Tibial artery (tissue), 4 donors: ENCODE measurements at regions not wholly inside any gene's neighbourhood (a gene's known extent, or its start where the extent isn't known, plus 50 kb on each side); places are given as distances from the start of the nearest gene placed in this dataset.

Source experiments
- DNase-seq, 2 donors: peaks; one replicate each; pipeline ENCODE4 v3.0.0-alpha.2; 2019
- H3K27ac ChIP-seq, 2 donors: fragments of 200-600 bp; sonication (generic) in 1 of 2; 1 replicate in 1 of 2; 2 replicates in 1 of 2; pipeline ENCODE4 v1.5.1; 2018 to 2019; ENCODE audit warnings: mild to moderate bottlenecking in 1 of 2
- H3K27me3 ChIP-seq, 2 donors: fragments of 200-600 bp; sonication (generic) in 1 of 2; one replicate each; pipeline versions ENCODE4 v1.5.1 to v1.6.0; 2016 to 2019
- H3K36me3 ChIP-seq, 3 donors: fragments of 200-600 bp; sonication (generic) in 2 of 3; one replicate each; pipeline ENCODE4 v1.5.1; 2016 to 2019; ENCODE audit warnings: mild to moderate bottlenecking in 2 of 3
- H3K4me1 ChIP-seq, 4 donors: fragments of 200-600 bp; sonication (generic) in 2 of 4; 1 replicate in 3 of 4; 2 replicates in 1 of 4; pipeline ENCODE4 v1.5.1; 2016 to 2019
- H3K4me3 ChIP-seq, 2 donors: fragments of 200-600 bp; sonication (generic) in 1 of 2; 1 replicate in 1 of 2; 2 replicates in 1 of 2; pipeline ENCODE4 v1.5.1; 2018 to 2019; ENCODE audit warnings: mild to moderate bottlenecking in 2 of 2
- H3K9me3 ChIP-seq, 3 donors: fragments of 200-600 bp; sonication (generic) in 1 of 3; one replicate each; pipeline ENCODE4 v1.5.1; 2016 to 2019
- intact Hi-C: fragments of 100-400 bp; cut with DNase I; formaldehyde crosslinking; loops from one replicate; pipeline ENCODE4 v1.15.0; 2023; ENCODE audit warnings: low total_unique reads
- TF ChIP-seq, protein P1 (sequence below), 2 experiments: fragments of 200-600 bp in 1 of 2; fragments of 450-650 bp in 1 of 2; IDR thresholded peaks; one replicate each; pipeline ENCODE4 v1.5.1; 2017 to 2019; ENCODE audit warnings: antibody characterized with exemption in 2 of 2, mild to moderate bottlenecking in 1 of 2, moderate library complexity in 1 of 2

DNA sequence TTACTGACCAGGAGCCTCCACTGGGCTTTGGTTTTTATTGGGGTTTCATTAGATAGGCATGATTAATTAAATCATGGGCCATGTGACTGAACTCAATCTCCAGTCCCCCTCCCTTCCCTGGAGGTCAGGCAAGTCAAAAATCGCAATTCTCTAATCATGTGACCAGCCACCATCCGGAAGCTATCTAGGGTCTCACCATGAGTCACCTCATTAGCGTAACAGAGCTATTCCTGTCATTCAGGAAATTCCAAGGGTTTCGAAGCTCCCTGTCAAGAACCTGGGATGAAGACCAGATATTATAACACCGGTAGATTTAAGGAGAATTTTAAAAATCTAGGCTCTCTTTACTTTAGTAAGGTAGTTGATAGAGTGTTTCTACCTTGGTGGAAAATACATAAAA is 180.3 kb upstream of the TCF4 start:
- no peak overlapping the region for H3K27ac ChIP-seq
- H3K9me3 ChIP-seq, result no peaks in the 10 kb centered on the region
- no peak for DNase-seq
- no peaks in the 10 kb centered on the region for H3K36me3 ChIP-seq
- H3K4me3 ChIP-seq, result no peak overlapping the region
- no peaks in the 10 kb centered on the region for H3K27me3 ChIP-seq
- TF ChIP-seq, protein P1, sequence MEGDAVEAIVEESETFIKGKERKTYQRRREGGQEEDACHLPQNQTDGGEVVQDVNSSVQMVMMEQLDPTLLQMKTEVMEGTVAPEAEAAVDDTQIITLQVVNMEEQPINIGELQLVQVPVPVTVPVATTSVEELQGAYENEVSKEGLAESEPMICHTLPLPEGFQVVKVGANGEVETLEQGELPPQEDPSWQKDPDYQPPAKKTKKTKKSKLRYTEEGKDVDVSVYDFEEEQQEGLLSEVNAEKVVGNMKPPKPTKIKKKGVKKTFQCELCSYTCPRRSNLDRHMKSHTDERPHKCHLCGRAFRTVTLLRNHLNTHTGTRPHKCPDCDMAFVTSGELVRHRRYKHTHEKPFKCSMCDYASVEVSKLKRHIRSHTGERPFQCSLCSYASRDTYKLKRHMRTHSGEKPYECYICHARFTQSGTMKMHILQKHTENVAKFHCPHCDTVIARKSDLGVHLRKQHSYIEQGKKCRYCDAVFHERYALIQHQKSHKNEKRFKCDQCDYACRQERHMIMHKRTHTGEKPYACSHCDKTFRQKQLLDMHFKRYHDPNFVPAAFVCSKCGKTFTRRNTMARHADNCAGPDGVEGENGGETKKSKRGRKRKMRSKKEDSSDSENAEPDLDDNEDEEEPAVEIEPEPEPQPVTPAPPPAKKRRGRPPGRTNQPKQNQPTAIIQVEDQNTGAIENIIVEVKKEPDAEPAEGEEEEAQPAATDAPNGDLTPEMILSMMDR (IDR thresholded peaks at IDR 0.05), result no peak
- intact Hi-C loops, result no loop called here
- no peaks in the 10 kb centered on the region for H3K4me1 ChIP-seq

DNA sequence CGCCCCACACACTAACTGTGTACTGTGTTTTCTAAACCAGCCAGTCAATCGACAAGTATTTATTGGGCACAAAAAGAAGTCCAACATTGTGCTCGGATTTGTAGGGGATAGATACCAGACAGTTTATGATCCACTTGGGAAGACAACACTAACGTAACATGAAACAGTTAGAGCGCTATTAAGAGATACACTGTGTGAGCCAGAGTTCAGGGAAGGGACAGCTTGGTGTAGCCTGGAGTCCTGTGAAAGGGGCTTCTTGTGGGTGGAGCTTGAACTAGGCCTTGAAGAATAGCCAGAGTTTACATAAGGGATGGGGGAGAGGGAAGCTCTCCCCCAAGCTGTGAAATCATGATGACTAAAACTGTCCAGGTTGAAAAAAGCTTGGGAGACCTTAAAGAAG is 176.4 kb upstream of the TCF4 start:
- Histone ChIP-seq H3K4me1 (no peaks in the 10 kb centered on the region), H3K27me3 (no peaks in the 10 kb centered on the region), H3K9me3 (no peaks in the 10 kb centered on the region), H3K4me3 (no peak overlapping the region), H3K27ac (no peak overlapping the region), H3K36me3 (no peaks in the 10 kb centered on the region)
- intact Hi-C loops, result no loop called here
- TF ChIP-seq, protein P1 (IDR thresholded peaks at IDR 0.05), result no peak
- DNase-seq, result no peak

DNA sequence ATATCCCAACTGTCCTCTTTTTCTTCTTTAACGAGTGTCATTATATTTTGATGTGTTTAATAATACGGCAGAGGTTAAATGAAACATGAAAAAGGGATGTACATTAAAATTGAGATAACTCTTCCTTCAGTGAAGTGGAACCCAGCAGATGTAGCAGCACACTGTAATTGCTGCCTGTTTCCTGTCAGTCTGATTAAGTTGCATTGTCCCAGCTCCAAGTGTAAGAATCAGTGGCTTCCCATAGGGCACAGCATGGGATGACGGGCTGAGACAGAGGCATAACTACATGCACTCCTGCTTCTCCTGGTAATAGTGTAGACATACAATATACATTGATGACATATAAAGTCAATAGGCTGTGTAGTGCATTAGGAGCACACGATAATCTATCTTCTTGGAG is 175.8 kb upstream of the TCF4 start:
- intact Hi-C loops, result no loop called here
- H3K4me3 ChIP-seq, result no peak overlapping the region
- H3K27me3 ChIP-seq, result no peaks in the 10 kb centered on the region
- no peaks in the 10 kb centered on the region for H3K36me3 ChIP-seq
- no peak for DNase-seq
- TF ChIP-seq, protein P1 (IDR thresholded peaks at IDR 0.05), result no peak
- no peaks in the 10 kb centered on the region for H3K9me3 ChIP-seq
- no peaks in the 10 kb centered on the region for H3K4me1 ChIP-seq
- no peak overlapping the region for H3K27ac ChIP-seq

DNA sequence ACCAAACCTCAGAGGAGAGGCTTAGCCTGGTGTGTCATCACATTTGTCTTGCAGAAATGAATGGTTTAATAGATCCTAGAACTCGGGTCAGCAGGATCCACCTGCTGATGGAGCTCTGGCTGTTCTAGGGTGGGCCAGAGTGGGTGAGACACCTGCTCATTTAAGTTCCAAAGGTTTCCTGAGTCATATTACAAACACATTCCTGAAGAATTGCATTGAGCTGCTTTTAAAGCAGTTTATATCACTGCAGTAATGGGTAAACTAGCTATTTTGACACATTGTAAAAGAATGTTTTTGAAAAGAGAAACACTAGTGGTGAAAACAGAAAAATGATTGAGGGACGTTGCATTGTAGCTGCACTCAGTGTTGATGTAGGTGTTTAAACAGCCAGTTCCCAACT is 175.3 kb upstream of the TCF4 start:
- DNase-seq, result no peak
- Histone ChIP-seq H3K4me1 (no peaks in the 10 kb centered on the region), H3K9me3 (no peaks in the 10 kb centered on the region), H3K4me3 (no peak overlapping the region), H3K27ac (no peak overlapping the region), H3K36me3 (no peaks in the 10 kb centered on the region), H3K27me3 (no peaks in the 10 kb centered on the region)
- TF ChIP-seq, protein P1 (IDR thresholded peaks at IDR 0.05), result no peak
- intact Hi-C loops, result no loop called here

DNA sequence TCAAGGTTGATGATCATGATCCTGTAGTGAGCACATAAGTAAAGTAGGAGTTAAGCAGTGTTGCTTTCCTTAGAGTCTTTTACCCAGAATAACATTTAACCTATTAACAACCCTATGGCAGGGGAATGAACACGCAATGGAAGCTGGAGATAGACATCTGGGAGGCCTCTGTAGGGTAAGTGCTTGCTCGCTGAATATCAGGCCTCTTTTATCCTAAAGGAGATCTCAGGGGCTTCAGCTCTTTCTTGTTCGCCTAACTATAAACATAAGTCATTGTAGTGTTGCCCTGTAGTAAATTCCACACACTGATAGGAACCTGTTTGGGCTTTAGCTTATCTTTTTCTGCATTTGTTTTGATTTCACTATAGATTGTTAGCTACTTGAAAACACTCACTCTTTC is 174.4 kb upstream of the TCF4 start:
- Histone ChIP-seq H3K27ac (no peak overlapping the region), H3K4me3 (no peak overlapping the region), H3K4me1 (no peaks in the 10 kb centered on the region), H3K9me3 (no peaks in the 10 kb centered on the region), H3K27me3 (no peaks in the 10 kb centered on the region), H3K36me3 (no peaks in the 10 kb centered on the region)
- DNase-seq, result no peak
- intact Hi-C loops, result no loop called here
- TF ChIP-seq, protein P1 (IDR thresholded peaks at IDR 0.05), result no peak

DNA sequence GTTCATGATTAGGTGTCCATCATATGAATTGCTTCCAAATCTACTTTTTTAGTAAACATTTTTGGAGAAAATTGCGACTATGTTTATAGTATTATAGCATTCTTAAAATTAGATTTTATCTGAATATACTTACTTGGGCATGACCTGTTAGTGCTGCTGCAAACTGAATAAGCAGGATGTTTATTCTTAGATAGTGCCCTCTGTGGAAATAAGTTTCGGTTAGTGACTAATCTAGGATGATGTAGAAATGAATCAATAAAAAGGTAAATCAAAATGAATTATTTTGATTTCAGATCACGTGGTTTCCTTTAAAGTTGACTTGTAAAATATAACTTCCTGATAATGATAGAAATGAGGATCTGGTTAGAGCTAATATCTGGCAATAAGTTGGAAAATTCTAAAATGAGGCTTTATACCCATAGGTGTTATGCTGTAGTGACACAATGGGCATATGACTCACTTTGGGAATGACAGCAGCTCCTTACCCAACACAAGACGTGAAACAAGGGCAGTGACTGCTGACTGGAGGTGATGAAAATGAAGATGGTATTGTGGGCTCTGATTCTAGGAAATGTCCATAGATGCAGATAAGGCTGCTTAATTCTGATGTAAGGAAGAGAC is 165.8 kb upstream of the TCF4 start:
- no peak overlapping the region for H3K4me3 ChIP-seq
- no peaks in the 10 kb centered on the region for H3K36me3 ChIP-seq
- no peak for DNase-seq
- no peak overlapping the region for H3K27ac ChIP-seq
- TF ChIP-seq, protein P1 (IDR thresholded peaks at IDR 0.05), result no peak
- no peaks in the 10 kb centered on the region for H3K4me1 ChIP-seq
- intact Hi-C loops, result no loop called here
- no peaks in the 10 kb centered on the region for H3K9me3 ChIP-seq
- no peaks in the 10 kb centered on the region for H3K27me3 ChIP-seq
